ENCODE measurements at regions not wholly inside any gene's neighbourhood (a gene's known extent, or its start where the extent isn't known, plus 50 kb on each side); places are given as distances from the start of the nearest gene placed in this dataset.

- TF ChIP-seq, protein P1, sequence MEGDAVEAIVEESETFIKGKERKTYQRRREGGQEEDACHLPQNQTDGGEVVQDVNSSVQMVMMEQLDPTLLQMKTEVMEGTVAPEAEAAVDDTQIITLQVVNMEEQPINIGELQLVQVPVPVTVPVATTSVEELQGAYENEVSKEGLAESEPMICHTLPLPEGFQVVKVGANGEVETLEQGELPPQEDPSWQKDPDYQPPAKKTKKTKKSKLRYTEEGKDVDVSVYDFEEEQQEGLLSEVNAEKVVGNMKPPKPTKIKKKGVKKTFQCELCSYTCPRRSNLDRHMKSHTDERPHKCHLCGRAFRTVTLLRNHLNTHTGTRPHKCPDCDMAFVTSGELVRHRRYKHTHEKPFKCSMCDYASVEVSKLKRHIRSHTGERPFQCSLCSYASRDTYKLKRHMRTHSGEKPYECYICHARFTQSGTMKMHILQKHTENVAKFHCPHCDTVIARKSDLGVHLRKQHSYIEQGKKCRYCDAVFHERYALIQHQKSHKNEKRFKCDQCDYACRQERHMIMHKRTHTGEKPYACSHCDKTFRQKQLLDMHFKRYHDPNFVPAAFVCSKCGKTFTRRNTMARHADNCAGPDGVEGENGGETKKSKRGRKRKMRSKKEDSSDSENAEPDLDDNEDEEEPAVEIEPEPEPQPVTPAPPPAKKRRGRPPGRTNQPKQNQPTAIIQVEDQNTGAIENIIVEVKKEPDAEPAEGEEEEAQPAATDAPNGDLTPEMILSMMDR (conservative IDR thresholded peaks at IDR 0.05; ENCODE audit: low read depth, low read length) = no peak
- TF ChIP-seq EZH2 (IDR thresholded peaks at IDR 0.05; ENCODE audit: low read length, unreplicated experiment) = no peak
- no peak for TF ChIP-seq EZH2phosphoT487 (IDR thresholded peaks at IDR 0.05; ENCODE audit: borderline replicate concordance, low read length)
Observed at GRCh38 chr1:203934027-203934426, 72.6 kb downstream of the SNRPE start.
